ENCODE measurements at regions not wholly inside any gene's neighbourhood (a gene's known extent, or its start where the extent isn't known, plus 50 kb on each side); places are given as distances from the start of the nearest gene placed in this dataset.
A peak's percentile ranks its signal among the peaks of the same experiment; 100 is the strongest.
"Not testable (repeated sequence)": the region's sequence is repeated elsewhere in the genome, so short reads cannot be mapped to it uniquely, and the experiment has no call there.

DNA sequence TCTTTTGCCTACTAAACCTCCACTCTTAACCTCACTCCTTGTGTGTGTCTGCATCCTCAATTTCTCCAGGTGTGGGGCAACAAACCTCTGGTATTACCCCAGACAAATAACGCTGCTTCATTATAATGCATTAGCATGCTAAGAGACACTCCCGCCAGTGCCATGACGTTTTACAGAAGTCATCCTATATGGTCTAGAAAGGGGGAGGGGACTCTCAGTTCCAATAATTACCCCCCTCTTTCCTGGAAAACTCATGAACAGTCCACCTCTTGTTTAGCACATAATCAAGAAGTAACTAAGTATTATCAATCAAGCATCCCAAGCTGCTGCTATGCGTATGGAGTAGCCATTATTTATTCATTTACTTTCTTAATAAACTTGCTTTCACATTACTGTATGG is 364.5 kb downstream of the TYW1 start:
- no peak for DNase-seq

DNA sequence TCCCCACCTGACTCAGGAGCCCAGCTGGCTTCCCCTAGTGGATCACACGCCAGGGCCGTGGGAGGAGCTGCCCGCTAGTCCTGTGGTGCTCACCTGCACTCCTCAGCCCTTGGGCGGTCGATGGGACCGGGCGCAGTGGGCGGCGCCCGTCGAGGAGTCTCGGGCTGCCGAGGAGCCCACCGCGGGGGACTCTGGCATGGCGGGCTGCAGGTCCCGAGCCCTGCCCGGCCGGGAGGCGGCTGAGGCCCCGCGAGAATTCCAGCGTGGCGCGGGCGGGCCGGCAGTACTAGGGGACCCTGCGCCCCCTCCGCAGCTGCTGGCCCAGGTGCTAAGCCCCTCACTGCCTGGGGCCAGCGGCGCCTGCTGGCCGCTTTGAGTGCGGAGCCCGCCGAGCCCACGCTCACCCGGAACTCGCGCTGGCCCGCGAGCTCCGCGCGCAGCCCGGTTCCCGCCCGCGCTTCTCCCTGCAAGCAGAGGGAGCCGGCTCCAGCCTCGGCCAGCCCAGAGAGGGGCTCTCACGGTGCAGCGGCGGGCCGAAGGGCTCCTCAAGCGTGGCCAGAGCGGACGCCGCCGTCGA is 367.9 kb downstream of the TYW1 start:
- no peak for DNase-seq

DNA sequence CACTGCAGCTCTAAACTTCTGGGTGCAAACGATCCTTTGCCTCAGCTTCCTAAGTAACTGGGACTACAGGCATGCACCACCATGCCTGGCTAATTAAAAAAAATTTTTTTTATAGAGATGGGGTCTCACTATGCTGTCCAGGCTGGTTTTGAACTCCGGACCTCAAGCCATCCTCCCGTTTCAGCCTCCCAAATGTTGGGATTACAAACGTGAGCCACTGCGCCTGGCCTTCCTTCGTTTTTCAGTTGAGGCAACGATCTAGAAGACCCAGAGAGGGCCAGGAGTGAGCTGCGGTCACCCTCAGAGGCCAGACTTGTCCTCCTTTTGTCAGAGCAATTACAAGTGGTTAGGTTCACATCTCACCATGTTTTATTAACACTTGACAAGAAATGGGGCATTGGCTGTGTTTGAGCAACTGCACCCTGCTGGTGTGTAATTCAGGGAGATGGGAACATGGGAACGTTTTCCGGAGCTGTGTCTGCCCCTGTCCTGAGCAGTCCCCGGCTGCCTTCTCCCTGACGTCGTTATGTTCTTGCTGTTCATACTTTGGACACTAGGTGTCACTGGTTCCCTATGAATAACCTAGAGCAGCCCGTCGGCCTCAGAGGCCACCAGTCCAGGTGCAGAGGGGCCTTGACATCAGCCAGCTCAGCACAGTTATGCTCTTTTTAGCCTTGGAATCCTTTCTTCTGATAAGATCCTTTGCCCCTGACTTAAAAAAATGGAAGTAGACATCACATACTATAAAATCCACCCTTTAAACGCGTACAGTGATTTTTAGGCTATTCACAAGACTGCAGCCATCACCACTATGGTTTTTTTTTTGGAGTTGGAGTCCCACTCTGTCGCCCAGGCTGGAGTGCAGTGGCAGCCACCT is 375.0 kb downstream of the TYW1 start:
- peak; percentile 68 for DNase-seq

DNA sequence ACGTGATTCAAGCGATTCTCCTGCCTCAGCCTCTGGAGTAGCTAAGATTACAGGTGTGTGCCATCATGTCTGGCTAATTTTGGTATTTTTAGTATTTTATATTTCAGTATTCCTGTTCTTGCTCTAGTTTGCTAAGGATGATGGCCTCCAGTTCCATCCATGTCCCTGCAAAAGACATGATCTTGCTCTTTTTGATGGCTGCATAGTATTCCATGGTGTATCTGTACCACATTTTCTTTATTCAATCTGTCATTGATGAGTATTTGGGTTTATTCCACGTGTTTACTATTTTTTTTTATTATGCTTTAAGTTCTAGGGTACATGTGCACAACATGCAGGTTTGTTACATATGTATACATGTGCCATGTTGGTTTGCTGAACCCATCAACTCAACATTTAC is 376.8 kb downstream of the TYW1 start:
- DNase-seq, result not testable (repeated sequence)

DNA sequence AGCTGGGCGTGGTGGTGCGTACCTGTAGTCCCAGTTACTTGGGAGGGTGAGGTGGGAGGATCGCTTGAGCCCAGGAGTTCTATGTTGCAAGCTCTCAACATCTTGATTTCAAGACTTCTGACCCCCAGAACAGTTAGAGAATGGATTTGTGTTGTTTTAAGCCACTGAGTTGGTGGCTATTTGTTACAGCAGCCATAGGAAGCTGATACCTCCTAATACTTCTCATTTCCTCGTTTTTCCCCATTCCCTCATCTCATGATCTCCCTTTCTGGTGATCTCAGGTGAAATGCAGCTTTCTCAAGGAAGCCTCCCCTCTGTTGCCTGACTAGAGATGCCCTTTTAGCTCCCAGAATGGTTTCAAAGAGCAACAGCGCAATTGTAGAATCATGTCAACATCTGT is 378.8 kb downstream of the TYW1 start:
- DNase-seq, result no peak

DNA sequence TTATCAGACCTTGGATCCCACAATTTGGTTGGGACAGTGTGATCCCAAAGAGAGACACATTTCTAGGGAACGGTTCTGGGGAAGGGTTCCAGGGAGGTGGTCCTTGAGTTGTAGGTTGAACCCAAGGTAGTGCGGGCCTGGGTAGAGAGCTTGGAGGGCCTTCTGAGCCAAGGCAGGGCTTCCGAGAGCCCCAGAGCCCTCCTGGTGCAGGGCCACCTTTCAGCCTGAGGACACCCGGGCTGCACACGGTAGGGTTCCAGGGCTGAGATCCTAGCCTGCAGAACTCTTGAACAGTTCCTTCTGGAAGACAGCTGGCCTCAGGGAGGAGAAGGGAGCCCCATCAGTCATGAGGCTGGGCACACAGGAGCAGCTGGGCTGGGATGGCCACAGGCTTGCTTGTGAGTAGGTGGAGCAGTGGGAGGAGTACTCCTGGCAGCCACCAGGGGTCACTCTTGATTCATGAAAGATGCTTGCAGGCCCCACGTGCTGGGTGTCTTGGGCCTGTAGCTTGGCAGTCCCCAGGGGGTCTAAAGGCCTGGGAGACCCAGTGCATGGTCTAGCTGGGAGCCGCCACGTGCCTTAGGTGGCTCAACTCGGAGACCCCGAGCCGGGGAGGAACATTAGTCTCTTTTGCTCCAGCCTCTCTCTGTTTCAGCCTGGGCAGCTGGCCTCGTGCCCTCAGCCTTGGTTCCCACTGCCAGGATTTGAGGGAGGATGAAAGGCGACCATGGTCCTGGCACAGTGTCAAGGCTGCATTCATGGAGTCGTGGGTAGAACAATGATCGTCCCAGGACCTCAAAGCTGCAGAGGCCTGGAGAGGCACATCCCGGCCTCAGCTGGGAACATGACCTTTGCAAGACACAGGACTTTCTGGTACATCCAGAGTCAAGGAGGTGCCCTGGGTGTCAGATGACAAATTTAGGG is 381.6 kb downstream of the TYW1 start:
- DNase-seq, result peak; percentile 57

DNA sequence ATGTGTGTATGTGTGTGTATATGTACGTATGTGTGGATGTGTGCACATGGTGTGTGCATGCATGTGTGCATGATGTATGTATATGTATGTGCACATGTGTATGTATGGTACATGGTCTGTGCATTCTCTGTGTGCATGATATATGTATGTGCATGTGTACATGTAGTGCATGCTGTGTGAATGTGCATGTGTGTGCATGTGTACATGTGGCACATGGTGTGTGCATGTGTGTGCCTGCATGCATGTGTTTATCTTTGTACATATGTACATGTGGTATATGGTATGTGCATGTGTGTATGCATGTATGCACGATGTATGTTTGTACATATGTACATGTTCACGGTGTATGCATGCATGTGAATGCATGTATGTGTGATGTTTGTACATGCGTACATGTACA is 383.7 kb downstream of the TYW1 start:
- no peak for DNase-seq

DNA sequence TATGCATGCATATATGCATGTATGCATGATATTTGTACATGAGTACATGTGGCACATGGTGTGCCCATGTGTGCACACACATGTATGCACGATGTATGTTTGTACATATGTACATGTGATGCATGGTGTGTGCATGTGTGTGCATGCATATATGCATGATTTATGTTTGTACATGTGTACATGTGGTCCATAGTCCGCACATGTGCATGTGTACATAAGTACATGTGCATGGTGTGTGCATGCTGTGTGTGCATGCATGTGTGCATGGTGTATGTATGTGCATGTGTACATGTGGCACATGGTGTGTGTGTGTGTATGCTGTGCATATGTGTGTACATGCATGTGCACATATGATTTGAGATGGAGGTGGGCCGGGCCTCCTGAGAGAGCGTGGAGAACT is 384.2 kb downstream of the TYW1 start:
- DNase-seq, result no peak

DNA sequence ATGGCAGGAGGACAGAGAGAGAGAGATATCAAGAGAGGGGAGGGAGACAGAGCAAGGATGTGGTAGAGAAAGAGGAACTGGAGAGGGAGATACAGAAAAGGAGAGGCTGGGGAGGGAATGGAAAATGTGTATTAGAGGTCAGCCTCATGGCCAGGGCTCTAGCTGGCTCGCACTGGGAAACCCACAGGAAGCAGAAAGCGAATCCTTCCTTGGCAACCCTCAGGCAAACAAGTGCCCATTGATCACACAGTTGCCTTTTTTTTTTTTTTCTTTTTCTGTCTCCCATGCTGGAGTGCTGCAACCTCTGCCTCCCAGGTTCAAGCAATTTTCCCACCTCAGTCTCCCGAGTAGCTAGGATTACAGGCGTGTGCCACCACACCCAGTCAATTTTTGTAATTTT is 391.2 kb downstream of the TYW1 start:
- no peak for DNase-seq

DNA sequence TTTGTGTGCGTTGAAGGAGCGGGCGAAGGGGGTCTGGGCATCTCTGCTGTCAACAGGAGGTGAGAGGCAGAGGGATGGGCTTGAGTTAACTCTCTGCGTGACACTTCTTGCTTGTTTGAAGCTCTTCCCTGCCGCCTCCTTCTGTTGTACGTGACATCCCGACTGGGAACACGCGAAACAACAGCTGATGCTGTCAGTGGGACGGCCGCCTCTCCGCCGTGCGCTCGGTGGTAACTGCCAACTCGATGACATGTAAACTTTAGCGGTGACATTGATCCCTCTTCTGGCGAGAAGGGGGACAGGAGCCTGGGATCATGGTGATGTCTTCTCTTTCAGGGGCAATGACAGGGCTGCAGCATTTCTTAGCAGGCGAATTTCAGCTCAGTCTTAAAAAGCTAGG is 394.5 kb downstream of the TYW1 start:
- DNase-seq, result no peak

DNA sequence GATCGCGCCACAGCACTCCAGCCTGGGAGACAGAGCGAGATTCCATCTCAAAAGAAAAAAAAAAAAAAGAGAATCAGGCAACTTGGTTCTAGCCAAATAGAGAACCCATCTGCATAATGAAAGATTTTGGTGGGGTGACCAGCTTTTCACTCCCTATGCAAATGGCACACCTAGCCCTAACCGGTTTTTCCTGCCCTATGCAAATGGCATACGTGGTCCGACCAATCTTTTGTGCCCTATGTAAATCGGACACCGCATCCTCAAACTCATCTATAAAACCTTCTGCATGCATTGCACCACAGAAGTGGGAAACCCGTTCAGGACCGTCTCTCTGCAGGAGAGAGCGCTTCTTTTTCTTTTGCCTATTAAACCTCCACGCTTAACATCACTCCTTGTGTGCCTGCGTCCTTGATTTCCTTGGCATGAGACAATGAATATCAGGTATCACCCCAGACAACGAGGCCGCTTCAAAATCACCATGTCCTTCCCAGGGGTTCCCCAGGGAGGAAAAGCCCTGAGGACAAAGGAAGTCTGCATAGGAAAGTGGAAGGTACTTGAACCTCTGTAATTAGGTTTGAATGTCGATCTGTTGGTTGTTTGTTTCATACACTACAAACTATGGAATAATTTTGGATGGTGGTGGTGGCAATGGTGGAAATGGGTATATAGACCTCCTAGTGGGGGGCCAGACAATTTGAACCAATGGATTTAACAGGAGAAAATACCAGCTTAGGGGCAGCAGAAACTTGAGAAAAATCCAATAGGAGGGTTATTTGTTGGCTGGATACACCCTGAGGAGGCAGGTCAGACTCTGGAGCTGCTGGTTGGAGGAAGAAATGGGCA is 396.2 kb downstream of the TYW1 start:
- no peak for DNase-seq

DNA sequence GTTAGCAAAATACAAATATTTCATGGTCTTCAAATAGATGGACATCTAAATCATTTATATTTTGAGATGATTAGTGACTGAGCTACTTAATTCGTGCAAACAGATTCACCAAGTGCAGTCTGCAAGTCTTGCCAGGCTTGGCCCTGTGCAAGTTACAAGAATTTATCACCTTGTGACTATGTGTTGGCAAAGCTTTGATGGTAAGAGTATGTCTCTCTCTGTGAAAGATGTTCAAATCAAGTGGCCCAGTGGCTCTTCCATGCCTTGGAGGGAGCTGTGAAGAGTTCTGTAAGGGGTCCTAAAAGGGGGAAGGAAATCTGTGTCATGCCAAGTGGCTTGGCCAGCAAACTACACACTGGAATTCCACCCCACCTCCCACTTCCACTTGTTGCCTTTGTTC is 397.3 kb downstream of the TYW1 start:
- no peak for DNase-seq

DNA sequence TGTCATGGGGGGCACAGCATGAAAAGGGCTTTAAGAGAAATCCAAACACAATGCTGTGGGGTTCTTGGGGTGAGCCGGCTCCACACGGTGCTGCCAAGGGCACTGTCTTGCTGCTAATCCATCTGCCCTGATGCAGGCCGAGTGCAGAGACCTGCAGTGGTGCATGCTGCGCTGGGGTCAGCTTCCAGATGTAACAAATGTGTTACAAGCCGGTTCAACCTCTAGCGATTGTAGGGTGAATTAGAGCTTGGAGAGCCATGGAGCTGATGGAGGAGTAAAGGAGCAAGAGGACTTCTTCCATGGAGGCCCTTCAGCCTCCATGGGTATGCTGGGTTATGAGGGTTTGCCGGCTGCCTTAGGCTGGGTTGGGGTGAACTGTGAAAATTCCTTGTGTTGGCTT is 402.3 kb downstream of the TYW1 start:
- DNase-seq, result no peak

DNA sequence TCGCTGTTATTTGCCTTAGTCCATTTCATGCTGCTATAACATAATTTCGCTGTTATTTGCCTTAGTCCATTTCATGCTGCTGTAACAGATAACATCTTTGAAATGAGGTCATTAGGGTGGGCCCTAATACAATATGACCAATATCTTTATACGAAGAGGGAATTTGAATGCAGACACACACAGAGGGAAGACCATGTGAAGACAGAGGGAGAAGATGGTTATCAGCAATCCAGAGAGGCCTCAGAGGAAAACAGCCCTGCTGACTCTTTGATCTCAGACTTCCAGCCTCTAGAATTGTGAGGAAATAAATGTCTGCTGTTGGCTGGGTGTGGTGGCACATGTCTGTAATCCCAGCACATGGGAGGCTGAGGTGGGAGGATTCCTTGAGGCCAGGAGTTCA is 404.9 kb downstream of the TYW1 start:
- no peak for DNase-seq

DNA sequence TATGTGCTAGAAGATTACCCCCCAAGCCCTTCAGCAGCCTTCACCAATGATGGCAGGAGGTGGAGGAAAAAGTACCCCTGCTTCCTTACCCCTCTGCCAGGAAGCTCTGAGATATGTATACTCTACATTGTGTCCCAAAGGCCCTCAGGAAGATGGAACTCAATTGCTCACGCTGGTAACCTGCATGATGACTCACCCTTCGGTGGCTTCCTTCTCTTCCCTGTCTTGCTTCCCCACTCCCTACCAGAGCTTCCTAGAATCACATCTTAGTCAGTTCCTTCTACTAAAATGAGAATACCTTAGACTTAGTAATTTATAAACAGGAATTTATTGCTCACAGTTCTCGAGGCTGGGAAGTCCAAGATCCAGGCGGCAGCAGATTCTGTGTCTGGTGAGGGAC is 405.6 kb downstream of the TYW1 start:
- no peak for DNase-seq

DNA sequence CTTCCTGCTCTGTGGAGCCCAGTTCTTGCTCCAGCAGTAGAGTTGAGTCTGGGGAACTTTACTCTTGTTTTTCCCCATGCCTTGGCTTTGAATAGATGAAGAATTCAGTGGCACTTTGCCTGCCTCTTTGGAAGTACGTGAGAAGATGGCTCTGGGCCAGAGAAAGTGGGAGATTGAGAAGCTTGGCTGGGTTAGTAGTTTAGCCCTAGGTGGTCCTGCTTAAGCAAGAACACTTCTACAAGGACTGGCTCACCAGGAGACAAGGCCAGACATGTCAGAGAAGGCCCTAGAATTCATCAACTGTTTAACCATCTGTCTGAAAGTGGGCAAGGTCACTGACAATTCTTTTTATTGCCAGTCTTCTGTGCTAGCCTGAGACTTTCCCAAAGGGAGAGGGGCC is 410.3 kb downstream of the TYW1 start:
- DNase-seq, result no peak

DNA sequence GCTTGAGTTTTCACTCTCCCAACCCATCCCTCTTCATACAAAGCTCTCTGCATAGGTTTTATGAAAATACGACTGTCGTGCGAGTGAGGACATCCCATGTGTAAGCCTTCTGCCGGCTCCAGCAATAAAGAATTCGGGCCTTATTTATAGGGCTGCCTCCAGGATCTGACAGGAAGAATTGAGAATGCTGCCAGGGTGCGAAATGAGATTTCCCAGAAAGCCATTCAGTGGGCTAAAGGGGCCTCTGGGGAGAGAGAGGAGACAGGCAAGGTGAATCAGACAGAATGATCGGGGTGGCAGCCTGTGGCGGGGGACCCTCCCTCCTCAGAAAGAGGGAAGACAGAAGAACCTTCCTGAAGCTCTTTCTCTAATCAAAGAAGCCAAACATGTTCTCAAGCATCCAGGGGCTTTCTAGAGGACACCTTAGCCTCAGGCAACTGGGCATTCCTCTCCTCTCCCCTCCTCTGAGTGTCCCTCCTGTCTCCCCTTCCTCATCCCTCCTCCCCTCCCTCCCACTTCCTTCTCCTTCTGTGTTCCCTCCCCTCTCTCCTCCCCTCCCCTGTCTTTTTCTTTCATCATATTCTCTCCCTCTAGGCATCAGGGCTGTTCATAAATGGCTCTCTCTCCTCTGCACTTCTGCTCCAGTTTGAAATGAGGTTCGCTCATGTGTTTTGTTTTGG is 410.9 kb downstream of the TYW1 start:
- no peak for DNase-seq

DNA sequence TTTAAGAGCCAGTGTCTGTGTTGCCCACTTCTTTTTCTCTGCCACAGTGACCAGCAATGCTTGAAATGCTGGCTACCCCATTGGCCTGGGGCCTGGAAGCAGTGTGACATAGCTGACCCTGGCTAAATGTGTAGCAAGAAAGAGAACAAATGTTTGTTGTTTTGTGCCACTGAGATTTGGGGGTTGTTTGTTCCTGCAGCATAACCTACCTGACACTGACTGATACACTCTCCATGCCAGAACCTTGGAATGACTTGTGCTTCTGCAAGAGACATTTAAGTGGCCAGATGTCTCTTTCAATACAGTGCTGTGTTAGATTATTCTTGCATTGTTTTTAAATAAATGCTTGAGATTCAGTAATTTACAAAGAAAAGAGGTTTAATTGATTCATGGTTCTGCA is 411.5 kb downstream of the TYW1 start:
- no peak for DNase-seq

DNA sequence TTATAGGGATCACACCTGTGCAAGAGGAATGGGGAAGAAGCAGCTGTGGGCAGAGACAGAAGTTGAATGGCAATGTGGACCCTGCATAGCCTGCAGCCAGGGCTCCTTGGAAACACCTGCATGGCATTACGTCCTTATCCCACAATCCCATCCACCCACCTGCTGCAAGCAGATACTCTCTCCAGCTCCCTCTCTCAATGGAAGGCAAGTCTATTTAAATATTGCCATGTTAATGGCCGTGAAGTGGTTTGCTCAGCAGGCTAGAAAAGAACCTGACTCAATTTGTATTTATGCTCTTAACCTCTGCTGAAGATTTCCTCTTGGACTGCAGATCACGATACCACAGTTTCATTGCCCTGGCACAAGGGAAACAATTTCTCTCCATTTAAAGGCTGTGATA is 417.0 kb downstream of the TYW1 start:
- DNase-seq, result no peak

DNA sequence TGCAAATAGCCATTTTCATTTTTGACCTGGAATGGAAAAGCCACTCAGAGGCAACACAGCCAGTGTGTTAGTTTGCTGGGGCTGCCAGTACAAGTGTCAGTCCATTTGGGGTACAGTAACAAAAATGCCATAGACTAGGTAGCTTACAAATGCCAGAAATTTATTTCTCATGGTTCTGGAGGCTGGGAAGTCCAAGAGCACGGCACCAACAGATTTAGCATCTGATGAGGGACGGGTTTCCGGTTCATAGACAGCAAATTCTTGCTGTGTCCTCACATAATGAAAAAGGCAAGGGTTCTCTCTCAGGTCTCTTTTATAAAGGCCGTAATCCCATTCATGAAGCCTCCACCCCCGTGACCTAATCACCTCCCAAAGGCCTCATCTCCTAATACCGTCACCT is 418.2 kb downstream of the TYW1 start:
- no peak for DNase-seq

DNA sequence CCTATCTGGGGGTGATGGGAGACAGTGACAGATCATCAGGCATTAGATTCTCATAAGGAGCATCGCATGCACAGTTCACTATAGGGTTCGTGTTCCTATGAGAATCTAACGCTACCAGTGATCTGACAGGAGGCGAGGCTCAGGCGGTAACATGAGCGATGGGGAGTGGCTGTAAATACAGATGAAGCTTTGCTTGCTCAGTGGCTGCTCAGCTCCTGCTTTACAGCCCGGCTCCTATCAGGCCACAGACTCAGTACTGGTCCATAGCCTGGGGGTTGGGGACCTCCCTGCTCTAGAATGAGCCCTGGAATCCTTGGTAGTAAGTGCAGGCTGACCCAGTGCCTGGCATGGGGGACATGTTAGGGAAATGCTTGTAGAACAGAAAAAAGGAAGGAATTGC is 426.0 kb downstream of the TYW1 start:
- DNase-seq, result no peak

DNA sequence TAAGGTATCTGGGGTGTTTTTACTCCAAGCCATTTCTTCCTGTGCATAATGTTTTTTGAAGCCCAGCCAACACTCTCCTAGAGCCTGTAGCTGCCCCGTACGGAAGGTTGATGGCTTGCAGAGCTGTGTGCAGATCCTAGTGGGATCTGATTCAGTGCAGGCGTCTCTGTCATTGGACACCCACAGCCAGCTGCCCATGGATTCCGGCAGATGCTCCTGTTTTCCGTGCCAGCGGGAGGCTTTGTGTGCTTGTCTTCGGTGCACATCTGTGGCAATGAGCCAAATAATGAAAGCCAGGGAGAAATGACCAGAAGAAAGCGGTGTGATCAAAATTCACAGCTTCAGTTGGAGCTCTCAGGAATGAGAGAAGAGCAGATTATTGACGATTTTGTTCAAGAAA is 426.4 kb downstream of the TYW1 start:
- no peak for DNase-seq

All from CD4-positive, alpha-beta T cell treated with Interleukin-17A for 1 hour (primary cell).